ENCODE measurements at regions not wholly inside any gene's neighbourhood (a gene's known extent, or its start where the extent isn't known, plus 50 kb on each side); places are given as distances from the start of the nearest gene placed in this dataset.

GRCh38 chr1:30285501-30285932 is 437.9 kb downstream of the MATN1 start:
- Histone ChIP-seq H3K9ac (ENCODE audit: low read length) (no peak overlapping the region), H3K79me2 (ENCODE audit: insufficient read depth, low read length) (no peaks in the 10 kb centered on the region), H3K9me3 (ENCODE audit: insufficient read depth, low read depth, low read length) (no peaks in the 10 kb centered on the region), H3K4me3 (ENCODE audit: insufficient read depth, low read depth, low read length) (no peak overlapping the region), H2AFZ (ENCODE audit: low read depth, low read length) (no peak overlapping the region), H3K36me3 (ENCODE audit: insufficient read depth, low read length) (no peaks in the 10 kb centered on the region), H3K4me1 (ENCODE audit: insufficient read depth, low read length) (no peaks in the 10 kb centered on the region), H3K27ac (ENCODE audit: low read depth, low read length) (no peak overlapping the region), H3K4me2 (ENCODE audit: low read length) (no peak overlapping the region), H3K27me3 (ENCODE audit: insufficient read depth, low read length) (no peaks in the 10 kb centered on the region), H4K20me1 (ENCODE audit: insufficient read depth, low read length) (no peaks in the 10 kb centered on the region)
- H3K9me3 Mint-ChIP-seq (ENCODE audit: unreplicated experiment) = peaks cover 1% of the 10 kb centered on the region
- FAIRE-seq (no peak), DNase-seq (ENCODE audit: low read depth) (no peak)
- no peak overlapping the region for H3K4me3 Mint-ChIP-seq (ENCODE audit: unreplicated experiment)
- no peaks in the 10 kb centered on the region for H3K36me3 Mint-ChIP-seq (ENCODE audit: low read depth, unreplicated experiment)
- TF ChIP-seq CTCF (IDR thresholded peaks at IDR 0.05; ENCODE audit: insufficient read depth, low read depth, low read length) (no peak), EZH2 (IDR thresholded peaks at IDR 0.05; ENCODE audit: insufficient read depth, low read length) (no peak)
- no peak overlapping the region for H3K27ac Mint-ChIP-seq (ENCODE audit: unreplicated experiment)
- H3K27me3 Mint-ChIP-seq (ENCODE audit: low read depth, unreplicated experiment) = peaks cover 35% of the 10 kb centered on the region
- peaks cover 5% of the 10 kb centered on the region for H3K4me1 Mint-ChIP-seq (ENCODE audit: low read depth, unreplicated experiment)

- H3K27ac Mint-ChIP-seq (ENCODE audit: unreplicated experiment) = no peak overlapping the region
- no peaks in the 10 kb centered on the region for H3K27me3 ChIP-seq (ENCODE audit: insufficient read depth, low read length)
- FAIRE-seq (no peak), DNase-seq (ENCODE audit: low read depth) (no peak)
- H3K4me2 ChIP-seq (ENCODE audit: low read length) = no peak overlapping the region
- no peaks in the 10 kb centered on the region for H3K36me3 Mint-ChIP-seq (ENCODE audit: low read depth, unreplicated experiment)
- no peaks in the 10 kb centered on the region for H4K20me1 ChIP-seq (ENCODE audit: insufficient read depth, low read length)
- no peak overlapping the region for H3K4me3 ChIP-seq (ENCODE audit: insufficient read depth, low read depth, low read length)
- peaks cover 5% of the 10 kb centered on the region for H3K4me1 Mint-ChIP-seq (ENCODE audit: low read depth, unreplicated experiment)
- no peak overlapping the region for H2AFZ ChIP-seq (ENCODE audit: low read depth, low read length)
- no peaks in the 10 kb centered on the region for H3K79me2 ChIP-seq (ENCODE audit: insufficient read depth, low read length)
- no peaks in the 10 kb centered on the region for H3K9me3 ChIP-seq (ENCODE audit: insufficient read depth, low read depth, low read length)
- H3K4me3 Mint-ChIP-seq (ENCODE audit: unreplicated experiment) = no peak overlapping the region
- H3K9ac ChIP-seq (ENCODE audit: low read length) = no peak overlapping the region
- H3K27me3 Mint-ChIP-seq (ENCODE audit: low read depth, unreplicated experiment) = peaks cover 35% of the 10 kb centered on the region
- H3K27ac ChIP-seq (ENCODE audit: low read depth, low read length) = no peak overlapping the region
- H3K4me1 ChIP-seq (ENCODE audit: insufficient read depth, low read length) = no peaks in the 10 kb centered on the region
- no peak for TF ChIP-seq CTCF (IDR thresholded peaks at IDR 0.05; ENCODE audit: insufficient read depth, low read depth, low read length)
- no peak for TF ChIP-seq EZH2 (IDR thresholded peaks at IDR 0.05; ENCODE audit: insufficient read depth, low read length)
- peaks cover 1% of the 10 kb centered on the region for H3K9me3 Mint-ChIP-seq (ENCODE audit: unreplicated experiment)
- H3K36me3 ChIP-seq (ENCODE audit: insufficient read depth, low read length) = no peaks in the 10 kb centered on the region
Observed at GRCh38 chr1:30284728-30285475, 438.5 kb downstream of the MATN1 start.

- TF ChIP-seq EZH2 (IDR thresholded peaks at IDR 0.05; ENCODE audit: insufficient read depth, low read length) (no peak), CTCF (IDR thresholded peaks at IDR 0.05; ENCODE audit: insufficient read depth, low read depth, low read length) (no peak)
- Histone ChIP-seq H3K36me3 (ENCODE audit: insufficient read depth, low read length) (no peaks in the 10 kb centered on the region), H3K4me2 (ENCODE audit: low read length) (no peak overlapping the region), H3K27ac (ENCODE audit: low read depth, low read length) (no peak overlapping the region), H3K4me3 (ENCODE audit: insufficient read depth, low read depth, low read length) (no peak overlapping the region), H3K9me3 (ENCODE audit: insufficient read depth, low read depth, low read length) (no peaks in the 10 kb centered on the region), H3K4me1 (ENCODE audit: insufficient read depth, low read length) (no peaks in the 10 kb centered on the region), H3K79me2 (ENCODE audit: insufficient read depth, low read length) (no peaks in the 10 kb centered on the region), H4K20me1 (ENCODE audit: insufficient read depth, low read length) (no peaks in the 10 kb centered on the region), H2AFZ (ENCODE audit: low read depth, low read length) (no peak overlapping the region), H3K27me3 (ENCODE audit: insufficient read depth, low read length) (no peaks in the 10 kb centered on the region), H3K9ac (ENCODE audit: low read length) (no peak overlapping the region)
- H3K27ac Mint-ChIP-seq (ENCODE audit: unreplicated experiment) = no peak overlapping the region
- FAIRE-seq (no peak), DNase-seq (ENCODE audit: low read depth) (no peak)
- H3K4me3 Mint-ChIP-seq (ENCODE audit: unreplicated experiment) = no peak overlapping the region
- H3K27me3 Mint-ChIP-seq (ENCODE audit: low read depth, unreplicated experiment) = peaks cover 32% of the 10 kb centered on the region
- peaks cover 1% of the 10 kb centered on the region for H3K9me3 Mint-ChIP-seq (ENCODE audit: unreplicated experiment)
- H3K4me1 Mint-ChIP-seq (ENCODE audit: low read depth, unreplicated experiment) = peaks cover 5% of the 10 kb centered on the region
- no peaks in the 10 kb centered on the region for H3K36me3 Mint-ChIP-seq (ENCODE audit: low read depth, unreplicated experiment)
Observed at GRCh38 chr1:30284226-30284625, 439.2 kb downstream of the MATN1 start.
